Subcutaneous abdominal adipose tissue (tissue), 5 donors: ENCODE measurements at regions not wholly inside any gene's neighbourhood (a gene's known extent, or its start where the extent isn't known, plus 50 kb on each side); places are given as distances from the start of the nearest gene placed in this dataset.
A peak's percentile ranks its signal among the peaks of the same experiment; 100 is the strongest.
"Not testable (repeated sequence)": the region's sequence is repeated elsewhere in the genome, so short reads cannot be mapped to it uniquely, and the experiment has no call there.

ENCODE experiments used
- H3K27ac ChIP-seq: one replicate; pipeline ENCODE4 v1.7.0; 2013; ENCODE audit warnings: low read depth, mild to moderate bottlenecking, inconsistent platforms, low read length, moderate library complexity
- H3K27me3 ChIP-seq, 5 donors: one replicate each; pipeline ENCODE4 v1.7.0; 2013; ENCODE audit warnings: low read length in 5 of 5, inconsistent platforms in 1 of 5; ENCODE audit not compliant: control insufficient read depth in 5 of 5, insufficient read depth in 4 of 5
- H3K36me3 ChIP-seq, 5 donors: one replicate each; pipeline ENCODE4 v1.7.0; 2013; ENCODE audit warnings: low read length in 5 of 5; ENCODE audit not compliant: control insufficient read depth in 5 of 5, insufficient read depth in 5 of 5
- H3K4me1 ChIP-seq, 5 donors: one replicate each; pipeline ENCODE4 v1.7.0; 2013; ENCODE audit warnings: low read length in 5 of 5, mild to moderate bottlenecking in 3 of 5, moderate library complexity in 1 of 5; ENCODE audit not compliant: control insufficient read depth in 5 of 5, insufficient read depth in 5 of 5
- H3K4me3 ChIP-seq, 5 donors: one replicate each; pipeline ENCODE4 v1.7.0; 2013; ENCODE audit warnings: low read length in 5 of 5, low read depth in 1 of 5
- H3K9ac ChIP-seq, 5 donors: one replicate each; pipeline ENCODE4 v1.7.0; 2013; ENCODE audit warnings: low read length in 5 of 5, mild to moderate bottlenecking in 4 of 5, moderate library complexity in 3 of 5
- H3K9me3 ChIP-seq, 5 donors: one replicate each; pipeline ENCODE4 v1.7.0; 2013; ENCODE audit warnings: low read length in 5 of 5; ENCODE audit not compliant: control insufficient read depth in 5 of 5
- donor health status: healthy.
- donor health status: healthy.
- donor health status: healthy.
- donor health status: healthy.
- donor health status: healthy.

GRCh38 chr4:59518005-59518823, 1681.9 kb upstream of the ADGRL3 start:
- no peaks in the 10 kb centered on the region for H3K9me3 ChIP-seq
- H3K4me1 ChIP-seq, result no peaks in the 10 kb centered on the region
- no peaks in the 10 kb centered on the region for H3K36me3 ChIP-seq
- no peak overlapping the region for H3K27ac ChIP-seq
- H3K9ac ChIP-seq, result no peak overlapping the region
- no peak overlapping the region for H3K4me3 ChIP-seq
- no peaks in the 10 kb centered on the region for H3K27me3 ChIP-seq

GRCh38 chr4:59525885-59526284, 1674.2 kb upstream of the ADGRL3 start:
- H3K27ac ChIP-seq, result no peak overlapping the region
- no peaks in the 10 kb centered on the region for H3K9me3 ChIP-seq
- no peaks in the 10 kb centered on the region for H3K4me1 ChIP-seq
- no peak overlapping the region for H3K9ac ChIP-seq
- no peaks in the 10 kb centered on the region for H3K36me3 ChIP-seq
- no peak overlapping the region for H3K4me3 ChIP-seq
- H3K27me3 ChIP-seq, result no peaks in the 10 kb centered on the region

- H3K9me3 ChIP-seq, result no peaks in the 10 kb centered on the region
- H3K9ac ChIP-seq, result no peak overlapping the region
- H3K27ac ChIP-seq, result no peak overlapping the region
- H3K36me3 ChIP-seq, result no peaks in the 10 kb centered on the region
- no peak overlapping the region for H3K4me3 ChIP-seq
- no peaks in the 10 kb centered on the region for H3K27me3 ChIP-seq
- H3K4me1 ChIP-seq, result no peaks in the 10 kb centered on the region
Measured at GRCh38 chr4:59535541-59535940, 1664.6 kb upstream of the ADGRL3 start.

GRCh38 chr4:59536428-59536827, 1663.7 kb upstream of the ADGRL3 start:
- no peak overlapping the region for H3K4me3 ChIP-seq
- no peaks in the 10 kb centered on the region for H3K27me3 ChIP-seq
- H3K36me3 ChIP-seq, result no peaks in the 10 kb centered on the region
- no peaks in the 10 kb centered on the region for H3K4me1 ChIP-seq
- no peaks in the 10 kb centered on the region for H3K9me3 ChIP-seq
- H3K27ac ChIP-seq, result no peak overlapping the region
- H3K9ac ChIP-seq, result no peak overlapping the region

- Histone ChIP-seq H3K36me3 (no peaks in the 10 kb centered on the region), H3K27me3 (no peaks in the 10 kb centered on the region), H3K9me3 (no peaks in the 10 kb centered on the region), H3K27ac (no peak overlapping the region), H3K4me3 (no peak overlapping the region), H3K4me1 (peaks cover 0 to 1% (median 0%) of the 10 kb centered on the region in 5 donors), H3K9ac (no peak overlapping the region)
Measured at GRCh38 chr4:59537246-59537886, 1662.8 kb upstream of the ADGRL3 start.

- no peak overlapping the region for H3K9ac ChIP-seq
- no peak overlapping the region for H3K4me3 ChIP-seq
- no peaks in the 10 kb centered on the region for H3K9me3 ChIP-seq
- H3K27ac ChIP-seq, result no peak overlapping the region
- no peaks in the 10 kb centered on the region for H3K36me3 ChIP-seq
- peaks cover 0 to 8% (median 0%) of the 10 kb centered on the region in 5 donors for H3K4me1 ChIP-seq
- no peaks in the 10 kb centered on the region for H3K27me3 ChIP-seq
Measured at GRCh38 chr4:59539401-59539800, 1660.7 kb upstream of the ADGRL3 start.

- Histone ChIP-seq H3K4me3 (no peak overlapping the region), H3K9me3 (no peaks in the 10 kb centered on the region), H3K27ac (no peak overlapping the region), H3K36me3 (no peaks in the 10 kb centered on the region), H3K4me1 (peaks cover 0 to 8% (median 0%) of the 10 kb centered on the region in 5 donors), H3K9ac (no peak overlapping the region), H3K27me3 (no peaks in the 10 kb centered on the region)
Measured at GRCh38 chr4:59540311-59540710, 1659.8 kb upstream of the ADGRL3 start.

- peak overlapping the region; percentile 42 to 72 (median 55) for H3K4me3 ChIP-seq
- H3K4me1 ChIP-seq, result no peaks in the 10 kb centered on the region
- no peak overlapping the region for H3K9ac ChIP-seq
- no peaks in the 10 kb centered on the region for H3K9me3 ChIP-seq
- H3K27ac ChIP-seq, result no peak overlapping the region
- H3K36me3 ChIP-seq, result no peaks in the 10 kb centered on the region
- no peaks in the 10 kb centered on the region for H3K27me3 ChIP-seq
Measured at GRCh38 chr4:59553063-59553720, 1646.9 kb upstream of the ADGRL3 start.

- peak overlapping the region; percentile 42 to 72 (median 55) for H3K4me3 ChIP-seq
Measured at GRCh38 chr4:59553721-59554091, 1646.4 kb upstream of the ADGRL3 start.

GRCh38 chr4:59556191-59556590, 1643.9 kb upstream of the ADGRL3 start:
- not testable (repeated sequence) for H3K27me3 ChIP-seq, H3K9me3 ChIP-seq, H3K36me3 ChIP-seq, H3K4me1 ChIP-seq, H3K9ac ChIP-seq, H3K27ac ChIP-seq, H3K4me3 ChIP-seq

More at GRCh38 chr4:59553721-59554091, 1646.4 kb upstream of the ADGRL3 start:
- Histone ChIP-seq H3K4me1 (no peaks in the 10 kb centered on the region), H3K9me3 (no peaks in the 10 kb centered on the region), H3K36me3 (no peaks in the 10 kb centered on the region), H3K9ac (no peak overlapping the region), H3K27ac (no peak overlapping the region), H3K27me3 (no peaks in the 10 kb centered on the region)
